Endothelial cell of umbilical vein (primary cell): ENCODE measurements at regions not wholly inside any gene's neighbourhood (a gene's known extent, or its start where the extent isn't known, plus 50 kb on each side); places are given as distances from the start of the nearest gene placed in this dataset.

Experiments
- BruUV-seq: library from RNA; stranded (reverse); fragments of 400-500 nt; replicated peaks from 2 replicates; lab custom pipeline; 2021; lab: Mats Ljungman, UMichigan
- CTCF ChIA-PET: fragments of 300-600, 350-600 bp; sonication (Branson Sonifier 250); formaldehyde crosslinking; loops from one replicate; lab custom pipeline; 2021; ENCODE audit warnings: antibody characterized with exemption, inconsistent platforms; lab: Charles Lee
- POLR2A ChIA-PET: fragments of 300-600, 350-600 bp; sonication (Branson Sonifier 250); formaldehyde crosslinking; loops from one replicate; lab custom pipeline; 2021; ENCODE audit warnings: antibody characterized with exemption, inconsistent platforms; lab: Charles Lee
- DNase-seq: peaks from one replicate; pipeline ENCODE4 v3.0.0-alpha.2; 2011; ENCODE audit warnings: low read depth, low spot score
- FAIRE-seq: peaks from 2 replicates; lab custom pipeline; 2011; peaks lifted over from hg19 to GRCh38; lab: Jason Lieb, UNC
- H2AFZ ChIP-seq: 2 replicates; pipeline ENCODE4 v1.6.0; 2012; ENCODE audit warnings: low read depth, low read length, control low read depth, inconsistent platforms
- H3K27ac ChIP-seq: 2 replicates; pipeline ENCODE4 v1.5.1; 2011; ENCODE audit warnings: low read depth, mild to moderate bottlenecking, control low read depth, low read length, moderate library complexity; ENCODE audit not compliant: insufficient read depth
- H3K27me3 ChIP-seq, 2 experiments: 2 replicates each; pipeline versions ENCODE4 v1.6.0 to v1.6.1; 2011; ENCODE audit warnings: low read length in 2 of 2, mixed read lengths in 1 of 2; ENCODE audit not compliant: control insufficient read depth in 2 of 2, insufficient read depth in 2 of 2
- H3K36me3 ChIP-seq, 2 experiments: 2 replicates in 1 of 2; 3 replicates in 1 of 2; pipeline ENCODE4 v1.5.1; 2011; ENCODE audit warnings: low read length in 2 of 2, mild to moderate bottlenecking in 1 of 2, moderate library complexity in 1 of 2; ENCODE audit not compliant: control insufficient read depth in 2 of 2, insufficient read depth in 2 of 2; ENCODE audit errors: extremely low read depth in 1 of 2
- H3K4me1 ChIP-seq: 3 replicates; pipeline ENCODE4 v1.5.1; 2011; ENCODE audit warnings: mild to moderate bottlenecking, low read length; ENCODE audit not compliant: control insufficient read depth, insufficient read depth; ENCODE audit errors: extremely low read depth
- H3K4me2 ChIP-seq: 2 replicates; pipeline ENCODE4 v1.6.1; 2011; ENCODE audit warnings: low read length, control low read depth, mixed read lengths; ENCODE audit not compliant: insufficient read depth
- H3K4me3 ChIP-seq, 3 experiments: fragments of 200-600 bp in 1 of 3; sonication (generic), shearing (Covaris generic) in 1 of 3; replicated peaks in 1 of 3; 2 replicates each; pipeline ENCODE4 v1.5.1; 2011 to 2016; ENCODE audit warnings: control low read depth in 3 of 3, low read length in 3 of 3, mild to moderate bottlenecking in 2 of 3, inconsistent platforms in 1 of 3, low read depth in 1 of 3, moderate library complexity in 1 of 3; ENCODE audit not compliant: insufficient read depth in 1 of 3
- H3K79me2 ChIP-seq: 2 replicates; pipeline ENCODE4 v1.6.0; 2012; ENCODE audit warnings: low read length, inconsistent platforms; ENCODE audit not compliant: control insufficient read depth, insufficient read depth
- H3K9ac ChIP-seq: replicated peaks from 2 replicates; pipeline ENCODE3; 2011; ENCODE audit warnings: low read length, control low read depth; ENCODE audit not compliant: insufficient read depth; ENCODE audit errors: extremely low read depth
- H3K9me1 ChIP-seq: replicated peaks from 3 replicates; pipeline ENCODE4 v1.6.0; 2011; ENCODE audit warnings: mild to moderate bottlenecking, low read length; ENCODE audit not compliant: control insufficient read depth, insufficient read depth; ENCODE audit errors: extremely low read depth
- H3K9me3 ChIP-seq: replicated peaks from 2 replicates; pipeline ENCODE4 v1.5.1; 2012; ENCODE audit warnings: low read length, inconsistent platforms; ENCODE audit not compliant: control insufficient read depth, insufficient read depth
- H4K20me1 ChIP-seq: replicated peaks from 2 replicates; pipeline ENCODE3; 2011; ENCODE audit warnings: mild to moderate bottlenecking, low read length; ENCODE audit not compliant: control insufficient read depth, insufficient read depth; ENCODE audit errors: extremely low read depth
- EZH2 ChIP-seq: IDR thresholded peaks from 2 replicates; pipeline ENCODE4 v1.6.1; 2012; ENCODE audit warnings: borderline replicate concordance, low read depth, mild to moderate bottlenecking, moderate library complexity, low read length, inconsistent platforms; ENCODE audit not compliant: severe bottlenecking
- FOS ChIP-seq: IDR thresholded peaks from 2 replicates; pipeline ENCODE4 v1.6.1; 2011; ENCODE audit warnings: mild to moderate bottlenecking, low read length, moderate library complexity, borderline replicate concordance; ENCODE audit not compliant: insufficient read depth
- JUN ChIP-seq: IDR thresholded peaks from 2 replicates; pipeline ENCODE4 v1.6.1; 2011; ENCODE audit warnings: borderline replicate concordance, low read depth; ENCODE audit not compliant: insufficient read length, insufficient read depth
- POLR2AphosphoS5 ChIP-seq: IDR thresholded peaks from 2 replicates; pipeline ENCODE4 v1.6.1; 2012; ENCODE audit warnings: low read depth, mild to moderate bottlenecking, control low read depth, low read length, moderate library complexity; ENCODE audit not compliant: insufficient read depth
- dilution Hi-C: fragments of 300-500 bp; cut with MboI; formaldehyde crosslinking; loops from one replicate; pipeline ENCODE4 v1.15.0; 2019; ENCODE audit warnings: low sequenced_read_pairs; ENCODE audit not compliant: extremely low pct_ligation_motif_present
- intact Hi-C: fragments of 100-400 bp; cut with micrococcal nuclease; formaldehyde crosslinking; loops from one replicate; pipeline ENCODE4 v1.10.0; 2022
- TF ChIP-seq, protein P1 (sequence below), 2 donors: IDR thresholded peaks; 1 replicate in 1 of 2; 2 replicates in 1 of 2; pipeline ENCODE4 v1.5.1; 2011; ENCODE audit warnings: low read length in 2 of 2, mild to moderate bottlenecking in 2 of 2, moderate library complexity in 2 of 2, control low read depth in 1 of 2, inconsistent platforms in 1 of 2, low read depth in 1 of 2; ENCODE audit not compliant: insufficient read depth in 1 of 2; ENCODE audit errors: extremely low read depth in 1 of 2
- TF ChIP-seq, protein P2 (sequence below): IDR thresholded peaks from 2 replicates; pipeline ENCODE4 v1.6.1; 2011; ENCODE audit not compliant: insufficient read depth, insufficient read length

DNA sequence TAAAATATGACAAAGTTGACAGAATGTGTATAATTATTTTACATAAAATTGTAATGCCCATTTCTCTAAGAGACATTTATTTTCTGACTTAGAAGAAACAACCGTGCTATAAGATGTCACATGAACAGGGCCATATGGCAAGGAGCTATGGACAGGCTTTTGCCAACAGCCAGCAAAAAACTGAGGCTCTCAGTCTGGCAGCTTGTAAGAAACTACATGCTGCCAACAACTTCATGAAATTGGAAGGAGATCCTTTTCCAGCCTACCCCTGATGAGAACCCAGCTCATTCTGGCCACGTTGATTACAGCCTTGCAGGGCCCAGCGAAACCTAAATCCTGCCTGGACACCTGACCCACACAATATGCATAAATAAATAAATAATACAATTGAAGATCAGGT is 250.3 kb upstream of the ARSJ start:
- POLR2A ChIA-PET, result no interaction called here
- intact Hi-C loops, result no loop called here
- no peaks in the 10 kb centered on the region for H3K9me1 ChIP-seq

More for the DNA sequence above, 250.3 kb upstream of the ARSJ start:
- Histone ChIP-seq H3K9ac (no peak overlapping the region), H3K4me1 (no peaks in the 10 kb centered on the region), H4K20me1 (no peaks in the 10 kb centered on the region), H3K27ac (no peak overlapping the region), H3K9me3 (no peaks in the 10 kb centered on the region), H3K27me3 (no peaks in the 10 kb centered on the region), H3K79me2 (no peaks in the 10 kb centered on the region), H3K4me2 (no peak overlapping the region), H2AFZ (no peak overlapping the region), H3K36me3 (no peaks in the 10 kb centered on the region), H3K4me3 (no peak overlapping the region)
- dilution Hi-C loops, result no loop called here
- DNase-seq, result no peak
- no TSS peak for BruUV-seq
- CTCF ChIA-PET, result interaction anchor here (1.2 kb wide), 1 partner anchor 19 kb away, joined by 3 read pairs; no protein-coding TSS in a partner anchor
- no peak for FAIRE-seq
- TF ChIP-seq FOS (no peak), EZH2 (no peak), JUN (no peak), POLR2AphosphoS5 (no peak)
- TF ChIP-seq, protein P1, sequence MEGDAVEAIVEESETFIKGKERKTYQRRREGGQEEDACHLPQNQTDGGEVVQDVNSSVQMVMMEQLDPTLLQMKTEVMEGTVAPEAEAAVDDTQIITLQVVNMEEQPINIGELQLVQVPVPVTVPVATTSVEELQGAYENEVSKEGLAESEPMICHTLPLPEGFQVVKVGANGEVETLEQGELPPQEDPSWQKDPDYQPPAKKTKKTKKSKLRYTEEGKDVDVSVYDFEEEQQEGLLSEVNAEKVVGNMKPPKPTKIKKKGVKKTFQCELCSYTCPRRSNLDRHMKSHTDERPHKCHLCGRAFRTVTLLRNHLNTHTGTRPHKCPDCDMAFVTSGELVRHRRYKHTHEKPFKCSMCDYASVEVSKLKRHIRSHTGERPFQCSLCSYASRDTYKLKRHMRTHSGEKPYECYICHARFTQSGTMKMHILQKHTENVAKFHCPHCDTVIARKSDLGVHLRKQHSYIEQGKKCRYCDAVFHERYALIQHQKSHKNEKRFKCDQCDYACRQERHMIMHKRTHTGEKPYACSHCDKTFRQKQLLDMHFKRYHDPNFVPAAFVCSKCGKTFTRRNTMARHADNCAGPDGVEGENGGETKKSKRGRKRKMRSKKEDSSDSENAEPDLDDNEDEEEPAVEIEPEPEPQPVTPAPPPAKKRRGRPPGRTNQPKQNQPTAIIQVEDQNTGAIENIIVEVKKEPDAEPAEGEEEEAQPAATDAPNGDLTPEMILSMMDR (IDR thresholded peaks at IDR 0.05; ENCODE audit: extremely low read depth in 1 of 2, insufficient read depth in 1 of 2, low read depth in 1 of 2, low read length in 2 of 2), result no peak
- TF ChIP-seq, protein P2, sequence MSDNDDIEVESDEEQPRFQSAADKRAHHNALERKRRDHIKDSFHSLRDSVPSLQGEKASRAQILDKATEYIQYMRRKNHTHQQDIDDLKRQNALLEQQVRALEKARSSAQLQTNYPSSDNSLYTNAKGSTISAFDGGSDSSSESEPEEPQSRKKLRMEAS, result no peak
